NCI-H1105 treated with DMSO at 0.1 percent for 48 hours (cell line): ENCODE measurements at regions not wholly inside any gene's neighbourhood (a gene's known extent, or its start where the extent isn't known, plus 50 kb on each side); places are given as distances from the start of the nearest gene placed in this dataset.
A peak's percentile ranks its signal among the peaks of the same experiment; 100 is the strongest.

Source experiments
- DNase-seq: peaks from one replicate; lab custom pipeline; 2025; lab: John Stamatoyannopoulos, UW

DNA sequence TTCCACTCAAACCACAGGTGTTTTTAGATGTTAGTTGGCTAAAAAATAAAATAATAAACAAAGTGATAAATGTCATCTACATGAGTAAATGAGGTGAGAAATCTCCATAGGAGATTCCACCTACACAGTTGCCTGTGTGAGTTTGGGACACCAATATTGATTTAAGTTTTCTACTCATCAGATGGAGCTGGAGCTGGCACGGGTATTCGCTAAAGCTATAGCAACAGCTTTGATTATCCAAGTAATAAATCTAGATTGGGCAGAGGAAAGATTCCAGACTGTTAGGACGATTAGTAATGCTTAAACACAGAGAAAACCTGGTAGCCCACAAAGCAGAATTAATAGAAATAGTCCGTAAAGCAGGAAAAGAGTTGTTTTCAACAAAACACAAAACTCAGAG is 313.9 kb downstream of the PABPC4L start:
- no peak for DNase-seq

DNA sequence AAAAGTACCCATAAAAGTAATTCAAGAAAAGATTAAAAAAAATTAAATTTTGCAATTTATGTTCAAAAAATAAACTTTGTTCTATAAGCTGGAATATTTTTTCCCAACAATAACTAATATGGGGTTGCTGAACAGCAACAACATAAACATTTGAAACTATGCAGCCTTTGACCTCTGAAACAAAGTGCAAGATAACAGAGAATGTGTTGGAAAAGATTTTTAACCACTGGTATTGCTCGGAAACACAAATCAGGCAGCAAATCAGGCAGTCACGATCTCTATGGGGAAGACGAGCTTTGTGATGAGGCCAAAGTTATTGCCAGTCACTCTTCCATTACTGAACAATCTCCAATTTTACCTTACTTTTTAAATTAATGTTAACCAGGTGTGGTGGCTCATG is 332.1 kb downstream of the PABPC4L start:
- DNase-seq: no peak

DNA sequence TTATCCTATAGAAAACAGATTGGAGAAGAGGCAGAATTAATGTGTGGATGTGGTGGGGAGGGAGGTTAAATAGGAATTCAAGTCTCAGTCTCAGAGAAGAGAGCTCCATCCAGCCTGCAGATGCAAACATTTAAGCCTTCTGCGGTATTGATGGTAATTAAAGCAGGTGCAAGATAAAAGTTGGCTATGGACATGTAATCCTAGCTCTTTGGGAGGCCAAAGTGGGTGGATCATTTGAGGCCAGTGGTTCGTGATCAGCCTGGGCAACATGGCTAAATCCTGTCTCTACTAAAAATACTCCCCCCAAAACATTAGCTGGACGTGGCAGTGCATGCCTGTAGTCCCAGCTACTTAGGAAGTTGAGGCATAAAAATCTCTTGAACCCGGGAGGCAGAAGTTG is 332.7 kb downstream of the PABPC4L start:
- no peak for DNase-seq

DNA sequence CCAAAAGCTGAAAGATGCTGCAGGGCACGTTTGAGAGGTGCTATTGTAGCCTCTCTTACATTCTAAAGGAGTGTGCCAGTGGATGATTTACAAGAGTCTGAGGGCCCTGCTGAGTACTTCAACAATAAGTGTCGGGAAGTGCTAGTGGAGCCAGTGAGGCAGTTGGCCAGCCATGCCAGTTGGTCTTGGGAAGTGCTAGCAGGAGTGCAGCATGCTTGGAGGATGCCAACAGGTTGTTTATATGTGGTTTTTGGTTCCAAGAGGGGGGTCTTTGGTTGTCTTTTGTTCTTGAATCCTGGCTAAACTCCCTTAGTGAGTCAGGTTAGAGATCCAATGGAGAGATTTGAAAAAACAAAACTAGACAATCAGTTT is 335.3 kb downstream of the PABPC4L start:
- peak; percentile 77 for DNase-seq

DNA sequence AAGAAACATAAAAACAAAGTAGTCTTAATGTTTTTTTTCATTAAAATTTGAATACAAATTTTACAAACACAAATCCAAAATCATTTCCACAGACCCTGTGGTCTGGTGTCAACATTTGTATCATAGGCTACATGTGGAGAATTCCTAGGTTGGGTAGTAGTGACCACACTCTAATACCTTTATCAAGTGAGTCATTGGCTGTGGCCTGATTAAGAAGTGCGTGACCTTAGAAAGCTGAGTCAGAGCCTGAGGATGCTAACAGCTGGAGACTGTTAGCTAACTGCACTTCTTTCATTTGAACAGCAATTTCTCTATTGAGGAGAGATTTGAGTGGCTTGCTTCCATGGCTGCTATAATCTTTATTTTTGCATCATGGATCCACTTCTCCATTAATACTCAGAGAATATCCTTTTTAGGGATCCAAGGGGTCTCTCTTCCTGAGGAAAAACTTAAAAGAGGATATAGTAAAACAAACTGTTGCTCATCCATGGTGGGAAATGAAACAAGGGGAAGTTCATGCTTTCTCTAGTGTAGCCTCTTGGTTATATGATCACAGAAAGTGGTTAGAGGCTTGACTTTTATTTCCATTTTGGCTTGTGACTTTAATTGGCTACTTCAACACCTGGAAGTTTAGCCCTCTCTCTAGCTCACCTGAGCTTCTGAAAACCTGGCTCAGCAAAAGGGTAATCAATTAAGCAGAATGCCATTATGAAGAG is 335.8 kb downstream of the PABPC4L start:
- no peak for DNase-seq

DNA sequence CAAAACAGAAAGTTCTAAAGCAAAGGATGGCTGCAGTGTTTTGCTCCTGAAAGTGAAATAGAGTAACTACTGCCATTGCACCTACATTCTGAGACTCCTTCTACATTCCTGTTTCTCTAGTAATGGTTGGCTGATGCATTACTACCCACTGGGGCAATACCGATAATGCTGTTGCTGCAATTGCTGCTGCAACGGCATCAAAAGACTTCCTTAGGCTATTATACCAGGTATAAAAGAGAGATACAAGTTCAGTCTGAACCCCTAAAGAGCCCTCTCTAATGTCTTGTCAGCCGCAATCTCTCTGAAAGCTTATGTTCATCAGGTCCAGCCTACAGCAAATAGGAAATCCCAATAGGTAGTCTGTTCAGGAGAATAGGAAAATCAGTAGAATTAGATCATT is 338.4 kb downstream of the PABPC4L start:
- no peak for DNase-seq

DNA sequence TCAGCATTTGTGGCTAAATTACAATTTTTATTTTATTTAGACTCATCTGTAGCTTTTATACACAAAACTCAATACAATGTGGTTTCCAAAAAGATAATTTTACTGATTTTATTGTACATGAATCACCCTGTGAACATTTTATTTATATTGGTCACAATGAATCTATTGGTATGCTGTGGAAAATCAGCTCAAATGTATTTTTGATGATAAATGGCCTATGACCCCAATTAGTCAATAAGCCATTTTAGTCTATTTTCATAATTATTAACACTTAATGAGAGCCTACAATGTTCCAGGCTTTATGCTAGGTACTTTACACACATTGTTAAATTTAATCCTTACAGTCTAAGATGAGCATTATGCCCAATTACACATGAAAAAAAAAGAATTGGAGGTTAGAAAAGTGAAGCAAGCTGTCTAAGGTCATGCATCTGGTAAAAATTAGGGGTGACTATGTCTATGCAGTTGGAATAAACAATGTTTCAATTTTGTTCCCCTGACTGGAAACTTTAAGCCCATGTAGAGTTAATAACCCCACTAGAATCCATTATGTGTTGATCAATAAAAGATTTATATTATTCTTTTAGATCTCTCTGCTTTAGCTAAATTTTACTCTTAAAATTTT is 344.7 kb downstream of the PABPC4L start:
- DNase-seq: no peak

DNA sequence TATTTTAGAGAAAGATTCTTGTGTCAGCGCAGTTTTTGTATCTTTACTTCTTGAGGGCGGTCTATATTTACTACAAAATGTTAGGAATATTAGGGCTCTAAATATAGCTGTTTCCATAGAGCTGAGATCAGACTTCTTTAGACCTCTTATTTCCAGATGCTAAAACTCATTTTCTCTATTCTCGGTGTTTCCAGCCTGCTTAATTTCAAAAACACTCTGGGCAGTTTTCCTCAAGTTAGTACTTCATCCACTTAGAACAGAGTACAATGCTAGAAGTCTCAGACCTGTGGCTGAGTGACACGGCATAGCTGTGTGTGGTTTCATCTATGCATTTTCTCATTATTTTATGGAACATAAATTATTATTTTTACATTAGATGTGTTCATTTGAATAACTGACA is 346.6 kb downstream of the PABPC4L start:
- no peak for DNase-seq

DNA sequence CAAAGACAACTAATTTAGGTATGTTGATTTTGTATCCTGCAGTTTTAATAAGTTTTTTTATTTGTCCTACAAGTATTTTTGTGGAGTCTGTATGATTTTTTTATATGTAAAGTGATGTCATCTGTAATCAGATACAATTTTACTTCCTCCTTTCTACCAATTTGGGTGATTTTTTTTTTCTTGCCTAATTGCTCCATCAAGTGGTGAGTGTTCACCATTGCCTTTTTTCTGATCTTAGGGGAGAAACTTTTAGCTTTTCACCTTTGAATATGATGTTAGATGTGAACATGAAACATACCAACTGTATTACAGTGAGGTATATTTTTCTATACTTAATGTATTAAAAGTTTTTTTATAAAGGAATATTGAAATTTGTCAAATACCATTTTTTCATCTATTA is 362.3 kb downstream of the PABPC4L start:
- no peak for DNase-seq

DNA sequence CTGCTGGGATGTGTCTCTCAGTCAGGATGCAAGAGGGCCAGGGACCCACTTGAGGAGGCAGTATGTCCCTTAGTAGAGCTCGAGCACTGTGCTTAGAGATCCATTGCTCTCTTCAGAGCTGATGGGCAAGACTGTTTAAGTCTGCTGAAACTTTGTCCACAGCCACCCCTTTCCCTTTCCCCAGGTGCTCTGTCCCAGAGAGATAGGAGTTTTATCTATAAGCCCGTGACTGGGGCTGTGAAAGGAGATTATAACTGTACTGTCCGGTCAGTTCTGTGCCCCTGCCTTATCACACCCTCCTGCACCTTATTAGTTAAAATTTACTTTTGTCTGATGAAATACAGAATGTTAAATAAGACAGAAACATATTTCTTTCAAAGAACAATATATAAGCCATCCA is 378.4 kb downstream of the PABPC4L start:
- DNase-seq: no peak

DNA sequence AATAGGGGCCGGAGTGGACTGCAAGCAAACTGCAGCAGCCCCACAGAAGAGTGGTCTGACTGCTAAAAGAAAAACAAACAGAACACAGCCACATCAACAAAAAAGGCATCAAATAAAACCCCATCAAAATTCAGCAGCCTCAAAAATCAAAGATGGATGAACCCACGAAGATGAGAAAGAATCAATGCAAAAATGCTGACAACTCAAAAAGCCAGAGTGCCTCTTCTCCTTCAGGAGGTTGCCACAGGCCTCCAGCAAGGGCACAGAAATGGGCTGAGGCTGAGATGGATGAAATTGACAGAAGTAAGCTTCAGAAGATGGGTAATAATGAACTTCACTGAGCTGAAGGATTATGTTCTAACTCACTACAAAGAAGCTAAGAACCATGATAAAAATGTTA is 388.6 kb downstream of the PABPC4L start:
- DNase-seq: no peak

DNA sequence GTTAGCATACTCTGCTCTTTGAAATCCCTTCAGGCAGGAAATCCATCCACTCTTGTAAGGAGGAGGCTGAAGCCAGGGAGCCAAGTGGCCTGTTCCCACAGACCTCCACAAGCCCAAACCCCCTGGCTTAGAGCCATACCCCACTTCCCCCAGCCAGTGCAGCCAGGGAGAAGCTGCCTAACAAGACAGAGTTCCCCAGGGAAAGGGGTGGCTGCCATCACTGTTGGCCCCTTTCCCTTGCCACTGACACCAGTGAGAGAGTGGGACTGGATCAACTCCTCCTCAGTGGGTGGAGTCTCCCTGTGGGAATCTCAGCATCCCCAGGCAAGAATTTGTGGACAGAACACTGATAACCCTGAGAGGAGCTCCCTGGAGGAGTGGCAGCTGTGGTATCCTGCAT is 389.4 kb downstream of the PABPC4L start:
- no peak for DNase-seq

DNA sequence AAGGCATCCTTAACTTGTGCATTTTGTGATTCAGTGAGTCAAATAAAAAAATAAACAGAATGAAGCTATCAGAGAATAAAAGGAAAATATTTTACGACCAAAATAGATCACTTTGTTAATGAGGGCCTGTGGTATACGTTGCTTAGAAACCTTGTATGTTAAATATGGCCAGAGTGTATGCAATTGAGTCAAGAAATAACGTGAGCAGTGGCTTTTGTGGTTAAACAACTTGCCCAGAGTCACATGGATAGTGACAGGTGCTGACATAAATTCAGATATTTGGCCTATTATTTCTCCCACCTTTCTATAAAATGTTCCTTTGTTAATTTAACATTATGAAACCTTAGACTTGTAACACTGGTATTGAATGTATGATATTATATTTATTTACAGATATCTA is 393.4 kb downstream of the PABPC4L start:
- DNase-seq: no peak

DNA sequence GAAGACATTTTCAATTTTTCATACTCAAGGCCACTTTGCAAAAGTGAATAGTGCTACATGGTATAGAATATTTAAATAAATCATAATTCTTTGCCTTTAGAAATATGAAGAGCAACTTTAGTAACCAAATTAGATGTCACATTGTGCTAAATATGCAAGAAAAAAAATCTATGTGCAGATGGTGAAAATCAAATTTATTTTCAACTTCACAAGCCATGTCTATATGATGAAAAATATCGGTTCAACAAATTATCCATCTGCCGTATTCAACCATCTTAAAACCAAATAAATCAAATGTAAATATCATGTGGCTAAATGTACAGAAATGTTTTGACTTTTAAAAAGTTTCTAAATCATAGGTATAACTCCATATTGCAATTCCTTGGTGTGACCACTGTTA is 398.2 kb downstream of the PABPC4L start:
- no peak for DNase-seq

DNA sequence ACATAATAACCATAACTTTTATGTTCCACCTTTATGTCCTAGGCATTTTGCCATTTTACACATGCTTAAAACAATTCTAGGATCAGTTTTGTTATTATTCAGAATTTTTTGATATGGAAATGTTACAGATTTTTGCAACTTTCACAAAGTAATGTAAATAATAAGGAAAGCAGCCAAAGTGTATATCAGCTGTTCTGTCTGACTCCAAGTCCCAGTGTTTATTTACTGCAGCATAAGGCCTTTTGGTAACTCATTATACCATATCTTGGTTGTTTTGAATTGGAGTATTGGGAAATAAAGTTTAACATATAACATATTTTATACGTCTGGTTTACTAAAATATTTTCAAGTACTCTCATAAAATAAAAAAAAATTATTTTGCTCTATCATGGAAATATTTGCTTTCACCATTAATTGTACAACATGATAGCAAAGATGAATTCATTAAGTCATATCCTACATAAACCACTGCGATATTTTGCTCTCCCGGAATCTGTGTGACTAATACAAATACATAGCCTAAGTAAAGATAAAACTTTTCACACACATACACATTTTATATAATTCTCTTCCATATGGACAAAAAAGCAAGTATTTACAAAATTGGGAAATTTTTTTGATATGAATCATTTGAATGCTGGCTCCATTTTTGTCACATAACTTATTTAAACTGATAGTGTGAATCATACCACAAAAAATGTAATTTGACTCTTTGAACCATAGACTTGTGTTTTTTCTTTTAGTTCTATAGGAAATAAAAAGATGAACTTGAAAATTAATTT is 399.0 kb downstream of the PABPC4L start:
- no peak for DNase-seq

DNA sequence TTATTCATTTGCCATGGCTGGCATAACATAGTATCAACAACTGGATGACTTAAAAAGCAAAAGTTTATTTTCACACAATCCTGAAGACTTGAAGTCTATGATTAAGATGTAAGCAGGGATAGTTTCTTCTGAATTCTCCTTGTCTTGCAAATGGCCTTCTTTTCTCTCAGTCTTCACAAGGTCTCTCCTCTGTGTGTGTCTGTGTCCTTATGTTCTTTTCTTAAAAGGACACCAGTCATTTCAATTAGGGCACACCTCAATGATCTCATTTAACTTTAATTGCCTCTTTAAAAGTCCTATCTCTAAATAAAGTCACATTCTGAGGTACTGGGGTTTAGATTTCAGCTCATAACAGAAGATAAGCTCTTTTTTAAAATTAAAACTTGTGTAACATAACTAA is 399.7 kb downstream of the PABPC4L start:
- DNase-seq: no peak

DNA sequence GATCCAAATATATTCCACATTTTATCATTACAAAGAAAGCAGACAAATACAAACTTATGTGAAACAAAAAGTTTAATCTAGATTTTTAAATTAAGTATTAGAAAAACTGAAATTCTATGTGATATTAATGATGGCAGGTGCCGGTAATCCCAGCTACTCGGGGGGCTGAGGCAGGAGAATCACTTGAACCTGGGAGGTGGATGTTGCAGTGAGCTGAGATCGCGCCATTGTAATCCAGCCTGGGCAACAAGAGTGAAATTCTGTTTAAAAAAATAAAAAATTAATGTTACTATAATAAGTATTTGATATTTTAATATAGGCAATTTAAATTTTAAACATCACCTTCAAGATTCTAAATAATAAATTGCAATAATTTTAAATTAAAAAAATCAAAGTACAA is 400.6 kb downstream of the PABPC4L start:
- no peak for DNase-seq

DNA sequence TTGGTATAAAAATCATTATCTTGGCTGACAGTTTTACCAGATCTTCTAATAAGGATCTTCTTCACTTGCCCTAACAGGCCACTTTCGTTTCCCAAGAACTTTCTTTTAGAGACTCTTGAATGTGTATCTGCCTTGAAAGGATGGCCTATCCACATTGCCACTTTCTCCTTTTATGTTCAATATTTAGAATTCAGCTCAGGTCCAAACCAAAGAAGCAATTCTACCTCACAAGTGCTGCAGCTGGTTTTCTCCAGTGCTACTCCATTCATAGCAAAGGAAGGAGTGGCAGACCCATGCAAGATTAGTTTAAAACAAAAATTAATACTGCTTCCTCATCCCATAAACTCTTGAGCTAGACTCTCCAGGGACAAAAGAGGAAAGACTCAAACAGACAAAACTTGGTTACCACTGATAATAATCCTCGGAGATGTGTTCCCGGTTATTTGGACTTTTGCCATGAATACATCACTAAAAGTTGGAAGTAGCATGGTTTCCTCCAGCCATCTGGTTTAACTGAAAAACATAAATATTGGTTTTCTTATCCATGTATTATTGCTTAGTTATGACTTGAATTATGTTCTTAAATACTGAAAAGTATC is 401.8 kb downstream of the PABPC4L start:
- DNase-seq: no peak

DNA sequence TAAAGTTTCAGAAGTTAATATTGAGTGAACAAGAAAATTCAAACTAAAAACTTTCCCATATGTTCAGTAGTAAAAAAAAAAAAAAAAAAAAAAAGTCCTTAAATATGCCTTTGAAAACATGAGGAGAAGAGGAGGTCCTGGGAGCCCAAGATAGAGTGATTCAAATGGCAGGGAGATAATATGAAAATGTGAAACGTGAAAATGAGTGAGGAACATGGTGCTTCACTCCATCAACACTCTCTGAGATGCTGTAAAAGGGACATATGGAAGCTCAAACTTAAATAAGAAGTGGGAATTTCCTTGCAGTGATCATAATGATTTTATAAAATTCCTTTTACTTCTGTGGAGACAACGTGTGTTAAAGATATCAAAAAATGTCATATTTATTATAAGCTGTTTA is 423.9 kb downstream of the PABPC4L start:
- no peak for DNase-seq

DNA sequence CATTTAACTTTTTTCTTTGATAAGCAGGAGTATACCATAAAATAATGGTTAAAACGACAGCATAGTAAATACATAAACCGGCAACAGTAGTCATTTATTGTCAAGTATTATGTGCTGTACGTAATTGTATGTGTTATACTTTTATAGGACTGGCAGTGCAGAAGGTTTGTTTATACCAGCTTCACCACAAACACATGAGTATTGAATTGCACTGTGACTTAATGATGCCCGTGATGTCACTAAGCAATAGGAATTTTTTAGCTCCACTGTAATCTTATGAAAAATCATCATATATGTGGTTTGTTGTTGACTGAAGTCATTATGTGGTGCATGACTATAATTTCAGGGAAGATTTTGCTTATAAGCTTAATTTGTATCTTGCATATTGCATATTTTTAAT is 424.6 kb downstream of the PABPC4L start:
- no peak for DNase-seq

DNA sequence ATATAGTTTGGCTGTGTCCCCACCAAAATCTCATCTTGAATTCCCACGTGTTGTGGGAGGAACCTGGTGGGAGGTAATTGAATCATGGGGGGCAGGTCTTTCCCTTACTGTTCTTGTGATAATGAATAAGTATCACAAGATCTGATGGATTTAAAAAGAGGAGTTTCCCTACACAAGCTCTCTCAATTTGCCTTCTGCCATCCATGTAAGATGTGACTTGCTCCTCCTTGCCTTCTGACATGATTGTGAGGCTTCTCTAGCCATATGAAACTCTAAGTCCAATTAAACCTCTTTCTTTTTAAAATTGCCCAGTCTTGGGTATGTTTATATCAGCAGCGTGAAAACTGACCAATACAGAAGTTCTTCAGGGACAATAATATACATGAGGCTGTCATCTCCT is 425.1 kb downstream of the PABPC4L start:
- no peak for DNase-seq

DNA sequence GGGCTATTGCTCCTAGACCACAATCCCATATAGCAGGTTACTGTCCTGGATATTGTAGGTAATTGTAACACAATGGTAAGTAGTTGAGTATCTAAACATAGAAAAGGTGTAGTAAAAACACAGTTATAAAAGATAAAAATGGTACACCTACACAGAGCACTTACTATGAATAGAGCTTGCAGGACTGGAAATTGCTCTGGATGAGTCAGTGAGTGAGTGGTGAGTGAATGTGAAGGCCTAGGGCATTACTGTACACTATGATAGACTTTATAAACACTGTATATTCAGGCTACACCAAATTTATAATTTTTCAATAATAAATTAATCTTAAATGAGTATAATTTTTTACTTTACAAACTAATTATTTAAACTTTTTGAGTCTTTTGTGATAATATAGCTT is 425.7 kb downstream of the PABPC4L start:
- no peak for DNase-seq

DNA sequence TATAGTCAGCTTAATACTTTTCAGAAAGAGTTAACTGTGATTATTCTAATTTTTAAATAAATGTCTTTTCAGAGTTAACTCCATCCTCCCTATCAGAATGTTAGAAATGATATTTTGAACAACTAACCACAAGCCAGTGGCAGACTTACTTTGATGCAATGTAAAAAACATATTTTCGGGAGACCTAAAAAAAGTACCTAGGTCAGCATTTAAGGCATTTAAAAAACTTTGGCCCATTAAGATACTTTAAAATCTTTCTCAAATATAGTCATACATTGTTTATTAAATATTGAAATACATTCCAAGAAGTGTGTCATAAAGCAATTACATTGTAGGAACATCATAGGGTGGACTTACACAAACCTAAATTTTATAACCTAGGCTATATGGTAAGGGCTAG is 426.1 kb downstream of the PABPC4L start:
- no peak for DNase-seq
